ENCODE measurements at regions not wholly inside any gene's neighbourhood (a gene's known extent, or its start where the extent isn't known, plus 50 kb on each side); places are given as distances from the start of the nearest gene placed in this dataset.

DNA sequence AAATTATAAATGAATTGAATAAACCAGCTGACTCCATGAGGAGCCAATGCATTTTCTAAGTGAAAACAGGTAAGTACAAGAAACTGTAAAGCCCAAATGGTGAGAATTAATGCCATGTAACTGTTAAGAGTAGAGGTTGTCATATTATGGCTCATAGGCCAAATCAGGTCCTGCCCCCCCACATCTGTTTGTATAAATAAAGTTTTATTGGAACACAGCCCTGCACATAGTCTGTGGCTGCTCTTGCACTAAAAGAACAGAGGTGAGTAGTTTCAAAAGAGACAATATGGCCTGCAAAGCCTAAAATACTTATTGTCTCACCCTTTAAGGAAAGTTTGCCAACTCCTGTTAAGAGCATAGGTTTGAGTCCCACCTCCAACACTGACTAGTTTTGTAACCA lies 140.5 kb upstream of the SRRM4 start:
- no peaks in the 10 kb centered on the region for H4K20me1 ChIP-seq (ENCODE audit: insufficient read depth, low read length)
- Mint-ChIP-seq H3K27me3 (ENCODE audit: low read depth in 3 of 3) (peaks cover 2 to 4% (median 2%) of the 10 kb centered on the region in 3 donors), H3K9me3 (no peaks in the 10 kb centered on the region), H3K4me1 (no peaks in the 10 kb centered on the region), H3K36me3 (no peaks in the 10 kb centered on the region), H3K4me3 (no peak overlapping the region), H3K27ac (no peak overlapping the region)
- no peak overlapping the region for H3K4me2 ChIP-seq (replicated peaks; ENCODE audit: extremely low read depth, low read length, poor library complexity, severe bottlenecking)
- H3K9me3 ChIP-seq (replicated peaks in 1 of 2; ENCODE audit: control insufficient read depth in 1 of 2, insufficient read depth in 1 of 2, low read length in 2 of 2): no peaks in the 10 kb centered on the region
- TF ChIP-seq, protein P1, sequence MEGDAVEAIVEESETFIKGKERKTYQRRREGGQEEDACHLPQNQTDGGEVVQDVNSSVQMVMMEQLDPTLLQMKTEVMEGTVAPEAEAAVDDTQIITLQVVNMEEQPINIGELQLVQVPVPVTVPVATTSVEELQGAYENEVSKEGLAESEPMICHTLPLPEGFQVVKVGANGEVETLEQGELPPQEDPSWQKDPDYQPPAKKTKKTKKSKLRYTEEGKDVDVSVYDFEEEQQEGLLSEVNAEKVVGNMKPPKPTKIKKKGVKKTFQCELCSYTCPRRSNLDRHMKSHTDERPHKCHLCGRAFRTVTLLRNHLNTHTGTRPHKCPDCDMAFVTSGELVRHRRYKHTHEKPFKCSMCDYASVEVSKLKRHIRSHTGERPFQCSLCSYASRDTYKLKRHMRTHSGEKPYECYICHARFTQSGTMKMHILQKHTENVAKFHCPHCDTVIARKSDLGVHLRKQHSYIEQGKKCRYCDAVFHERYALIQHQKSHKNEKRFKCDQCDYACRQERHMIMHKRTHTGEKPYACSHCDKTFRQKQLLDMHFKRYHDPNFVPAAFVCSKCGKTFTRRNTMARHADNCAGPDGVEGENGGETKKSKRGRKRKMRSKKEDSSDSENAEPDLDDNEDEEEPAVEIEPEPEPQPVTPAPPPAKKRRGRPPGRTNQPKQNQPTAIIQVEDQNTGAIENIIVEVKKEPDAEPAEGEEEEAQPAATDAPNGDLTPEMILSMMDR (IDR thresholded peaks at IDR 0.05): no peak
- H3K4me1 ChIP-seq (ENCODE audit: control insufficient read depth in 1 of 2, insufficient read depth in 2 of 2, low read length in 2 of 2): no peaks in the 10 kb centered on the region
- H3K9ac ChIP-seq (ENCODE audit: insufficient read depth, low read length, poor library complexity, severe bottlenecking): no peak overlapping the region
- H3K27ac ChIP-seq (ENCODE audit: low read depth in 1 of 2, low read length in 2 of 2): no peak overlapping the region
- no peaks in the 10 kb centered on the region for H3K27me3 ChIP-seq (ENCODE audit: control insufficient read depth in 2 of 2, insufficient read depth in 2 of 2, low read length in 2 of 2)
- H3K79me2 ChIP-seq (ENCODE audit: insufficient read depth, low read length): no peaks in the 10 kb centered on the region
- intact Hi-C loops (cut with micrococcal nuclease): no loop called here
- DNase-seq: no peak
- no peaks in the 10 kb centered on the region for H3K36me3 ChIP-seq (replicated peaks in 1 of 2; ENCODE audit: control insufficient read depth in 1 of 2, insufficient read depth in 2 of 2, low read length in 2 of 2)
- no peak overlapping the region for H3K4me3 ChIP-seq (replicated peaks in 1 of 3; ENCODE audit: low read depth in 2 of 3, low read length in 3 of 3)
- H2AFZ ChIP-seq (ENCODE audit: insufficient read depth, low read depth, low read length, poor library complexity, severe bottlenecking): no peak overlapping the region

DNA sequence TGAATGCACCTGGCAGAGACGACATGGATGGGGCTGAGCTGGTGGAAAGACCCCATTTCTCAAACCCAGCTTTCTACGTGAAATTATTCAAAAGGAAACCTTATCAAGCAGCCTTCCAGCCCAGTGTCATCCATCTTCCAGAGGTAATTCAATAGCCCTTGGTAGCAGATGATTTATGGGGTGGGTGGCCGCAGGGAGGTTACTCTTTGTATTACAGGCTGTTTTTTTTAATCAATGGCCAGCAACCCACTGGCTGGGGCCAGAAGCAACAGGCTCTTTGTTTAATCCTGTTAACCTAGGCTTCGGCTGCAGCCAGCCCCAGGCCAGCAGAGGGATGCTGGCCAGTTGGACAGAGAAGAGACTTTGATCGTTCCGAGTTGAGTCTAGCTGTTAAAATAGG lies 139.8 kb upstream of the SRRM4 start:
- H4K20me1 ChIP-seq (ENCODE audit: insufficient read depth, low read length): no peaks in the 10 kb centered on the region
- no peaks in the 10 kb centered on the region for H3K4me1 Mint-ChIP-seq
- 56% methylated on average over 2 of the region's 6 CpGs for WGBS (ENCODE audit: insufficient coverage)

More for the DNA sequence above, 139.8 kb upstream of the SRRM4 start:
- no peak overlapping the region for H3K4me2 ChIP-seq (replicated peaks; ENCODE audit: extremely low read depth, low read length, poor library complexity, severe bottlenecking)
- no peak overlapping the region for H3K4me3 Mint-ChIP-seq
- H3K27ac ChIP-seq (ENCODE audit: low read depth in 1 of 2, low read length in 2 of 2): no peak overlapping the region
- H3K9ac ChIP-seq (ENCODE audit: insufficient read depth, low read length, poor library complexity, severe bottlenecking): no peak overlapping the region
- H3K4me3 ChIP-seq (replicated peaks in 1 of 3; ENCODE audit: low read depth in 2 of 3, low read length in 3 of 3): no peak overlapping the region
- no peak for DNase-seq
- intact Hi-C loops (cut with micrococcal nuclease): no loop called here
- no peaks in the 10 kb centered on the region for H3K4me1 ChIP-seq (ENCODE audit: control insufficient read depth in 1 of 2, insufficient read depth in 2 of 2, low read length in 2 of 2)
- TF ChIP-seq, protein P1 (IDR thresholded peaks at IDR 0.05): no peak
- H3K27me3 Mint-ChIP-seq (ENCODE audit: low read depth in 3 of 3): peaks cover 2 to 4% (median 2%) of the 10 kb centered on the region in 3 donors
- H3K9me3 Mint-ChIP-seq: no peaks in the 10 kb centered on the region
- H2AFZ ChIP-seq (ENCODE audit: insufficient read depth, low read depth, low read length, poor library complexity, severe bottlenecking): no peak overlapping the region
- H3K27me3 ChIP-seq (ENCODE audit: control insufficient read depth in 2 of 2, insufficient read depth in 2 of 2, low read length in 2 of 2): no peaks in the 10 kb centered on the region
- H3K36me3 ChIP-seq (replicated peaks in 1 of 2; ENCODE audit: control insufficient read depth in 1 of 2, insufficient read depth in 2 of 2, low read length in 2 of 2): no peaks in the 10 kb centered on the region
- H3K27ac Mint-ChIP-seq: no peak overlapping the region
- no peaks in the 10 kb centered on the region for H3K79me2 ChIP-seq (ENCODE audit: insufficient read depth, low read length)
- no peaks in the 10 kb centered on the region for H3K9me3 ChIP-seq (replicated peaks in 1 of 2; ENCODE audit: control insufficient read depth in 1 of 2, insufficient read depth in 1 of 2, low read length in 2 of 2)
- H3K36me3 Mint-ChIP-seq: no peaks in the 10 kb centered on the region
